Anterior cingulate cortex (tissue), 58 donors: ENCODE measurements at regions not wholly inside any gene's neighbourhood (a gene's known extent, or its start where the extent isn't known, plus 50 kb on each side); places are given as distances from the start of the nearest gene placed in this dataset.

Experiments used
- DNase-seq, 58 donors: peaks; one replicate each; lab custom pipeline; 2025; lab: John Stamatoyannopoulos, UW

- no peak for DNase-seq
Measured at GRCh38 chr11:129590030-129590752, 214.5 kb downstream of the BARX2 start.

- DNase-seq: no peak
Measured at GRCh38 chr11:129590753-129591475, 215.3 kb downstream of the BARX2 start.

- no peak for DNase-seq
Measured at GRCh38 chr11:129591527-129591926, 215.9 kb downstream of the BARX2 start.

GRCh38 chr11:129592191-129592590, 216.5 kb downstream of the BARX2 start:
- DNase-seq: no peak

GRCh38 chr11:129593098-129593497, 217.4 kb downstream of the BARX2 start:
- no peak for DNase-seq

GRCh38 chr11:129595038-129595962, 219.7 kb downstream of the BARX2 start:
- DNase-seq: no peak

GRCh38 chr11:129596351-129596750, 219.3 kb upstream of the TMEM45B start:
- DNase-seq: no peak

GRCh38 chr11:129598378-129598777, 217.3 kb upstream of the TMEM45B start:
- no peak for DNase-seq

- DNase-seq: no peak
Measured at GRCh38 chr11:129605815-129606214, 209.8 kb upstream of the TMEM45B start.

- DNase-seq: no peak
Measured at GRCh38 chr11:129608711-129609110, 206.9 kb upstream of the TMEM45B start.

- no peak for DNase-seq
Measured at GRCh38 chr11:129610125-129610524, 205.5 kb upstream of the TMEM45B start.

- DNase-seq: no peak
Measured at GRCh38 chr11:129610545-129610944, 205.1 kb upstream of the TMEM45B start.

- no peak for DNase-seq
Measured at GRCh38 chr11:129611661-129612446, 203.8 kb upstream of the TMEM45B start.

GRCh38 chr11:129612447-129612961, 203.1 kb upstream of the TMEM45B start:
- DNase-seq: no peak

- DNase-seq: no peak
Measured at GRCh38 chr11:129613071-129613470, 202.6 kb upstream of the TMEM45B start.

GRCh38 chr11:129614256-129614944, 201.2 kb upstream of the TMEM45B start:
- no peak for DNase-seq

GRCh38 chr11:129618046-129618569, 197.5 kb upstream of the TMEM45B start:
- no peak for DNase-seq

GRCh38 chr11:129620237-129621104, 195.2 kb upstream of the TMEM45B start:
- DNase-seq: no peak
